DMS53 treated with DMSO at 0.1 percent for 48 hours (cell line): ENCODE measurements at regions not wholly inside any gene's neighbourhood (a gene's known extent, or its start where the extent isn't known, plus 50 kb on each side); places are given as distances from the start of the nearest gene placed in this dataset.
A peak's percentile ranks its signal among the peaks of the same experiment; 100 is the strongest.
"Not testable (repeated sequence)": the region's sequence is repeated elsewhere in the genome, so short reads cannot be mapped to it uniquely, and the experiment has no call there.

ENCODE experiments used
- DNase-seq: peaks from one replicate; lab custom pipeline; 2025; ENCODE audit not compliant: unreplicated experiment; lab: John Stamatoyannopoulos, UW

- DNase-seq: no peak
Observed at GRCh38 chr11:81219661-81220060, 1514.0 kb downstream of the FAM181B start.

GRCh38 chr11:81218440-81218839, 1515.2 kb downstream of the FAM181B start:
- DNase-seq: no peak

GRCh38 chr11:81211050-81211449, 1522.6 kb downstream of the FAM181B start:
- DNase-seq: no peak

- DNase-seq: no peak
Observed at GRCh38 chr11:81207421-81208054, 1526.1 kb downstream of the FAM181B start.

- no peak for DNase-seq
Observed at GRCh38 chr11:81203876-81204275, 1529.8 kb downstream of the FAM181B start.

GRCh38 chr11:81197396-81197795, 1536.3 kb downstream of the FAM181B start:
- no peak for DNase-seq

- no peak for DNase-seq
Observed at GRCh38 chr11:81192516-81192915, 1541.1 kb downstream of the FAM181B start.

GRCh38 chr11:81190546-81190945, 1543.1 kb downstream of the FAM181B start:
- DNase-seq: no peak

GRCh38 chr11:81187033-81187432, 1546.6 kb downstream of the FAM181B start:
- not testable (repeated sequence) for DNase-seq

- DNase-seq: no peak
Observed at GRCh38 chr11:81174646-81175330, 1558.9 kb downstream of the FAM181B start.

- no peak for DNase-seq
Observed at GRCh38 chr11:81165164-81165563, 1568.5 kb downstream of the FAM181B start.

GRCh38 chr11:81159900-81160299, 1573.8 kb downstream of the FAM181B start:
- DNase-seq: no peak

- no peak for DNase-seq
Observed at GRCh38 chr11:81135570-81135969, 1598.1 kb downstream of the FAM181B start.

- no peak for DNase-seq
Observed at GRCh38 chr11:81129618-81130017, 1604.0 kb downstream of the FAM181B start.

- peak; percentile 86 for DNase-seq
Observed at GRCh38 chr11:81112718-81113117, 1620.9 kb downstream of the FAM181B start.

- DNase-seq: no peak
Observed at GRCh38 chr11:81104051-81104450, 1629.6 kb downstream of the FAM181B start.

- no peak for DNase-seq
Observed at GRCh38 chr11:81098471-81098870, 1635.2 kb downstream of the FAM181B start.

- no peak for DNase-seq
Observed at GRCh38 chr11:81092522-81092921, 1641.1 kb downstream of the FAM181B start.

- DNase-seq: no peak
Observed at GRCh38 chr11:81089242-81089641, 1644.4 kb downstream of the FAM181B start.

- DNase-seq: no peak
Observed at GRCh38 chr11:81080476-81080875, 1639.6 kb upstream of the TENM4 start.

- DNase-seq: no peak
Observed at GRCh38 chr11:81072273-81072672, 1631.4 kb upstream of the TENM4 start.

GRCh38 chr11:81071606-81072005, 1630.8 kb upstream of the TENM4 start:
- no peak for DNase-seq

- DNase-seq: no peak
Observed at GRCh38 chr11:81070948-81071347, 1630.1 kb upstream of the TENM4 start.
